ENCODE measurements at regions not wholly inside any gene's neighbourhood (a gene's known extent, or its start where the extent isn't known, plus 50 kb on each side); places are given as distances from the start of the nearest gene placed in this dataset.

DNA sequence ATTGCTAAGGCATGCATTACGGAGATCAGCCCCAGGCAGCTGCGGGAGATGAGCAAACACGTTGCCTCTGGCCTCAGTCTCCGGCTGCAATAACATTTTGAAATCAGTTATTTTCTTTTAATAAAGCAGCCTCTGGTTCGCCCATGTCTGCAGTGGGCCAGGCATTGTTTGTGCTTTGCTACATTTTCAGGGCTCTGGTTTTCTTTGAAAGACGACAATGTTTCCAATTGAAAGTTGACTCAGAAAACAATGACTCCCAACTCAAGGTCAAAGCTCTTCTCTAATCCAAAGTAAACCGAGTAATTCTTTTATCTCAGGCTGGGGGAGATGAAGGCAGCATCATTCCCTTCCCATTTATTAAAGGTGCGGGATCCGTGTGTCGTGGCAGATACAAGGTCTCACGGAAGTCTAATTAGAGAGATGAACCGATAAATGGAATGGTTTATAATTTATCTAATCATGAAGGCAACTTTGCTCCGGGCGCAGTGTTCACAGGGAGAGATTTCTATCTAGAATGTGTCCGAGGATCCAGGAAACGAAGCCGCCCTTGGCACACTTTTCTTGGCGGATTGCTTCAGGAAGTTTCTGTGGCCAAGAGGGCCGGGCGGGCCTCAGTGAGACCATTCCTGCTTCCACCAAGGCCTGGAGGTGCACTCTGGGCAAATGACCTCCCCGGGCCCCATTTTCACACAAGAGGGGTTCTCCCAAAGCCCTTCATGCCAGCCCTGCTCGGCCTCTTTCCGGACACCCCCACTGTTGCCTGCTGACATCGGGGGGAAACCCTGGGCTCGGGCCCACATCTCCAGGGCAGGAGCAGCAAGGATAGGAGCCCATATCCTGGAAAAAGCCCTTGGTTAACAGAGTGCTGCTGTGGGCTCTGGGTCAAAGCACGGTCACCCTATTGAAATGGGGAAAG lies 811.4 kb downstream of the BRD1 start:
- no peak for DNase-seq (ENCODE audit: extremely low read depth, low read depth)
- TF ChIP-seq, protein P1, sequence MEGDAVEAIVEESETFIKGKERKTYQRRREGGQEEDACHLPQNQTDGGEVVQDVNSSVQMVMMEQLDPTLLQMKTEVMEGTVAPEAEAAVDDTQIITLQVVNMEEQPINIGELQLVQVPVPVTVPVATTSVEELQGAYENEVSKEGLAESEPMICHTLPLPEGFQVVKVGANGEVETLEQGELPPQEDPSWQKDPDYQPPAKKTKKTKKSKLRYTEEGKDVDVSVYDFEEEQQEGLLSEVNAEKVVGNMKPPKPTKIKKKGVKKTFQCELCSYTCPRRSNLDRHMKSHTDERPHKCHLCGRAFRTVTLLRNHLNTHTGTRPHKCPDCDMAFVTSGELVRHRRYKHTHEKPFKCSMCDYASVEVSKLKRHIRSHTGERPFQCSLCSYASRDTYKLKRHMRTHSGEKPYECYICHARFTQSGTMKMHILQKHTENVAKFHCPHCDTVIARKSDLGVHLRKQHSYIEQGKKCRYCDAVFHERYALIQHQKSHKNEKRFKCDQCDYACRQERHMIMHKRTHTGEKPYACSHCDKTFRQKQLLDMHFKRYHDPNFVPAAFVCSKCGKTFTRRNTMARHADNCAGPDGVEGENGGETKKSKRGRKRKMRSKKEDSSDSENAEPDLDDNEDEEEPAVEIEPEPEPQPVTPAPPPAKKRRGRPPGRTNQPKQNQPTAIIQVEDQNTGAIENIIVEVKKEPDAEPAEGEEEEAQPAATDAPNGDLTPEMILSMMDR (IDR thresholded peaks at IDR 0.05; ENCODE audit: low read depth, low read length) = no peak

DNA sequence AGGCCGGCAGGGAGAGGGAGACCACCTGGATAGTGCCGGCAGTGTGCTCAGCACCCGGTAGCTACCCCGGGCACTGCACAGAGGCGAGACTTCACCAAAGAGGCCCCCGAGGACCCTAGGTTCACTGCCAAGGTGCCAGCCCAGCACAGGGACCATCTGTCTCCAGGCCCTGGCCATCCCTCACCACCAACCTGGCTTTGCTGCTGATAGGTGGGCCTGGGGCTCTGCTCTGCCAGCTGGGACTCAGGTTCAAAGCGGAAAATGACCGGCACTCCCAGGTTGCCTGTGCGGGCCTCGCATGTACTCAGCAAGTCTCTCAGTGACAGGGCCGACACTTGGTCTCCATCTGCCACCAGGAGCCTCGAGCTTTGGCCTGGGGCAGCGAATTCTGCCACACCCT lies 812.2 kb downstream of the BRD1 start:
- TF ChIP-seq, protein P1 (IDR thresholded peaks at IDR 0.05; ENCODE audit: low read depth, low read length) = no peak
- DNase-seq (ENCODE audit: extremely low read depth, low read depth) = no peak

DNA sequence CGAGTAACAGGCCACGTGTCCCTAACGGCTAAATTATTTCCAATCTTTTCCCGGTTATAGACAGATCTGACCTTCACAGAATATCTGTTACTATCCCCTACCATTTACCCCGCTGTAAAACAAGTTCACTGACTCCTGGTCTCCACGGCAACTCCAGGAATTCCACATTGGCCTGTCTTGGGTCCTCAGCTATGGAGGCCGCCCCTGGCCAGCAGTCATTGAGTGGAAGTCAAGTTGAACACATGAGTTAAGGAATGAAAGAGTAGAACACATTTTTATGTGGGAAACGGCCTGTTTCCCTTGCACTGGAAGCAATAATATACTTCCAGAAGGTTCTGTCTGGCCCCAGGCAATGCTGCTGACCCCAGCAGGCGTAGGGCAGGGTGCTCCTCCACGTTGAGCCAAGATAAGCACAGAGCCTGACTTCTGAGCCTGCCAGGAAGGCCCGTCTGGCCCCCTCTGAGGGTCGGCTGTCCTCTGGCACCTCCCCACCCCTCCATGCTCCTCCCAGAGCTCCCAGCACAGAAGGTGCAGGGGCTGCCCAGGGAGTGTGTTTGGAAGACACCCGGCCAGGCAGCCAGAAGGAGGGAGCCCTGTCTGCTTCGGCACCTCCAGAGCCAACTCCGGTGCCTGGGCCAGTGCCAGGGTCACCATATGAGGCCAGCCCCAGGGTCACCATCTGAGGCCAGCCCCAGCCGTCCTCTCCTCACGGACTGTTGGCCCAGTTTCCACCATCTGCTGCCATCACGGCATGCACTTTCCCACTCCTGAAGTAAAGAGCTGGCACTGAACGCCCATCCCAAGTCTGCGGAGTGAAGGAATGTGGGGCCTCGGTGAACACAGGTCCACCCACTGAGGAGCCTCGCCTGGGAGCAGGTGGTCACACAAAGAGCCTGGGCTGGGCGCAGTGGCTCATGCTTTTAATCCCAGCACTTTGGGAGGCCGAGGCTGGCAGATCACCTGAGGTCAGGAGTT lies 813.2 kb downstream of the BRD1 start:
- TF ChIP-seq, protein P1 (IDR thresholded peaks at IDR 0.05; ENCODE audit: low read depth, low read length) = no peak
- DNase-seq (ENCODE audit: extremely low read depth, low read depth) = no peak

DNA sequence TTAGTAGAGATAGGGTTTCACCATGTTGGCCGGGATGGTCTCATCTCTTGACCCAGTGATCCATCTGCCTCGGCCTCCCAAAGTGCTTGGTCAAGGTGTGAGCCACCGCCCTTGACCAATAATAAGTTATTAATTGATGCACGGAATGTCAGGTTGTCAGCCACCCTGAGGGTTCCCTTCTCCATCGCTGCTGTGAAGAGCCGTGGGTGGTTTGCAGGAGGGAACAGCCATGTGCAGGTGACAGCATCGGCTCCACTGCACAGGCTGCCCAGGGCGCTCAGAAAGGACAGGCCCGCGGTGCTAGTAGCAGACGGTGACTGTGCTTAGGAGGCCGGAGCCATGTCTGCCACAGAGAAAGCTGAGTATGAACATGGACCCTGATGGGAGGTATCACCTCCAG lies 814.0 kb downstream of the BRD1 start:
- TF ChIP-seq, protein P1 (IDR thresholded peaks at IDR 0.05; ENCODE audit: low read depth, low read length) = no peak
- DNase-seq (ENCODE audit: extremely low read depth, low read depth) = no peak

DNA sequence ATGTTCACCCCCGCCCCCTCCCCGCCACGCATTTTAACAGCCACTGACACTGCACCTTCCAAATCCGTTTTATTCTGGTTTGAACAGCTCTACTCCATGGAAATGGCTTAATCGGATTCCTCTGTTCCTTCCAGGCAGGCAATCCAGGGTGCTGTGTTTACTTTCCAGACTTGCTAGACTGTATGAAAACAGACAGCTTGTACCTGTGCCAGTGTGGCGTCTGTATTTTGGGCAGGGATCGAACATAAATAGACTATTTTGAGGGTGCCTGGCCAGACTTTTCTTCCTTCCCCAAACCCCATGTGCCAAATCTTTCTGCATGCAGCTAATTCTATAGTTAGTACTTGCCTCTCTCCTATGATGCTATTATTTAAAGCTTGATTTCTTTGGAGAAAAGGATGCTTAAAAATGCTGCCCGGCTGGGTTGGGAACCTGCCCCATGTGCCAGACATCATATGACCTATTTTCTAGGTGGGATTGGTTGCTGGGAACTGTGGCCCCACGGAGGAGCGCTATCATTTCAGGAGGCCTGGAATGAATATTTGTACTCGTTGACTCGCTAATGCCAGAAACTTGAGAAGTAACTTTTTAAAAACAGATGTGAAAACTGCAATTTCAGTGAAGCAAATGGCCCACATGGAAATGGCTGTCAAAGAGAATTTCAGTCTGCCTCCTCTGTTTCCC lies 814.8 kb downstream of the BRD1 start:
- TF ChIP-seq, protein P1 (IDR thresholded peaks at IDR 0.05; ENCODE audit: low read depth, low read length) = no peak
- no peak for DNase-seq (ENCODE audit: extremely low read depth, low read depth)

DNA sequence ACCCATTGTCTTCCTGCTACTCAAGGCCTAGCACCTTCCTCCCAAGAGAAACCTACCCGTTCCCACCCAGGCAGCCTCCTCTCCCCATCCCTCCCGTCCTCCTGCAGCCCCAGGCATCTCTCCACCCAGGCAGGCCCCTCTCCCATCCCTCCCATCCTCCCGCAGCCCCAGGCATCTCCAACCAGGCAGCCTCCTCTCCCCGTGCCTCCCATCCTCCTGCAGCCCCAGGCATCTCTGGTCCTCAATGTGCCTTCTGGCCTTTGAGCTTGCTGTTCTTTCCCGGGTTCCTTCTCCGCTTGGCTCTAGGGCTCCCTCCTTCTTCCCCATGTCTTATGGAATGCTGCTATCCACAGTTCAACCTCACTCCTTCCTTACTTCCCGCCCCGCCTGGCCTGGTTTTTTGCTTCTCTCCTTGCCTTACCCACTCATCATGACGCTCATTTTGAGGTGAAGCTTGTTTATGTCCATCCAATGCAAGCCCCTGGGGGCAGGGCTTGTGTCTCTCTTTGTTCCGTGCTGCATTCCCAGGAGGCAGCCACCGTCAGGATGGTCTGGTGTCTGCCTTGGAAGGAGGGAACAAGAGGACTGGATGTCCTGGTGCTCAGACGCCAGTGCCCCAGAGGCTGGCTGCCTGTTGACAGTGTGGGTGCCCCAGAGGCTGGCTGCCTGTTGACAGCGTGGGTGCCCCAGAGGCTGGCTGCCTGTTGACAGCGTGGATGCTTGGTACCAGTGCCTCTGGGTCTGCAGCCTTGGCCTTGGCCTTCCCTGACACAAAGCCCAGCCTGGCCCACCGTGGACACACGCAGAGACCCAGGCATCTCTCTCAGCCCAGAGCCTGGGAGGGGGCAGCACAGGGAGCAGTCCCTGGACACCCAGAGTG lies 815.7 kb downstream of the BRD1 start:
- no peak for DNase-seq (ENCODE audit: extremely low read depth, low read depth)
- TF ChIP-seq, protein P1 (IDR thresholded peaks at IDR 0.05; ENCODE audit: low read depth, low read length) = no peak
